Lung (tissue), 11 donors: ENCODE measurements at regions not wholly inside any gene's neighbourhood (a gene's known extent, or its start where the extent isn't known, plus 50 kb on each side); places are given as distances from the start of the nearest gene placed in this dataset.

ENCODE experiments used
- ATAC-seq: fragments of 200-7000 bp; cut with Tn5 transposase; one replicate; pipeline ENCODE4 v1.9.1; 2020; ENCODE audit warnings: moderate number of reproducible peaks; ENCODE audit not compliant: insufficient read depth, low FRiP score
- DNase-seq, 3 donors: peaks; one replicate each; pipeline ENCODE4 v3.0.0-alpha.2; 2013 to 2017
- H3K27ac ChIP-seq, 2 donors: one replicate each; pipeline ENCODE4 v1.5.1; 2013; ENCODE audit warnings: mild to moderate bottlenecking in 2 of 2, moderate library complexity in 2 of 2, control low read depth in 1 of 2, inconsistent platforms in 1 of 2, low read depth in 1 of 2, low read length in 1 of 2
- H3K27me3 ChIP-seq, 3 donors: one replicate each; pipeline ENCODE4 v1.5.1; 2013; ENCODE audit warnings: low read length in 2 of 3; ENCODE audit not compliant: control insufficient read depth in 3 of 3, insufficient read depth in 3 of 3
- H3K36me3 ChIP-seq, 4 donors: one replicate each; pipeline ENCODE4 v1.5.1; 2013; ENCODE audit warnings: low read length in 4 of 4, mild to moderate bottlenecking in 1 of 4, moderate library complexity in 1 of 4; ENCODE audit not compliant: control insufficient read depth in 4 of 4, insufficient read depth in 4 of 4
- H3K4me1 ChIP-seq, 5 donors: one replicate each; pipeline ENCODE4 v1.5.1; 2013; ENCODE audit warnings: low read length in 5 of 5, mild to moderate bottlenecking in 2 of 5, moderate library complexity in 1 of 5; ENCODE audit not compliant: control insufficient read depth in 5 of 5, insufficient read depth in 5 of 5
- H3K4me3 ChIP-seq: one replicate; pipeline ENCODE4 v1.5.1; 2013; ENCODE audit warnings: mild to moderate bottlenecking, control low read depth, moderate library complexity
- H3K9ac ChIP-seq, 2 donors: one replicate each; pipeline ENCODE4 v1.5.1; 2013; ENCODE audit warnings: low read length in 2 of 2, control low read depth in 1 of 2; ENCODE audit not compliant: insufficient read depth in 1 of 2
- H3K9me3 ChIP-seq, 4 donors: one replicate each; pipeline ENCODE4 v1.5.1; 2013; ENCODE audit warnings: low read length in 3 of 4, mild to moderate bottlenecking in 1 of 4, moderate library complexity in 1 of 4; ENCODE audit not compliant: control insufficient read depth in 4 of 4, insufficient read depth in 3 of 4
- WGBS, 2 donors: extraction: QIAGEN DNeasy Blood & Tissue Kit; methylation state at CpG; one replicate each; pipeline ENCODE4 v1.1.7; 2013; 5-methylcytosine and 5-hydroxymethylcytosine counted together
- TF ChIP-seq, protein P1 (sequence below): IDR thresholded peaks from 2 replicates; pipeline ENCODE4 v1.5.1; 2012; ENCODE audit warnings: mild to moderate bottlenecking; ENCODE audit errors: control extremely low read depth, extremely low read depth
- donor health status: control.
- donor health status: control.
- donor health status: Bipolar disorder and iron deficiency.
- donor health status: healthy.
- donor health status: DM: yes; HTN: yes; CAD: no.

DNA sequence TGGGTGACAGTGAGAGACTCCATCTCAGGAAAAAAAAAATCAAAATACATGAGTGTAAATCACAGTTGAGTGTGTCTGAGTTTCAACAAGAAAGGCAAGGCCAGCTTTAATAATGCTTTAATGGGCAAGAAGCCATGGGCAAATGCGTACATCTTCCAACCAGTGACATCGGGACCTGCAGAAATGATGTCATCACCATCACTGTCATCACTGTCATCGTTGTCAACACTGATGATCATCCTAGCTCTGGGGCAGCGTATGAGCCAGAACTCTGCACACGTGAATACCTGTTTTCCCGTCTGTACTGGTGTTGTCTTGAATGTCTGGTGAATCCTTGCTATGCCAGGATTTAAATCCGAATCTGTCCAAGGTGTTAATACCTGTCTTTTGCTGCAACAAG is 712.5 kb downstream of the BRD1 start:
- Histone ChIP-seq H3K4me1 (no peaks in the 10 kb centered on the region), H3K27ac (no peak overlapping the region), H3K9ac (no peak overlapping the region), H3K4me3 (no peak overlapping the region), H3K27me3 (no peaks in the 10 kb centered on the region), H3K9me3 (no peaks in the 10 kb centered on the region), H3K36me3 (no peaks in the 10 kb centered on the region)
- TF ChIP-seq, protein P1, sequence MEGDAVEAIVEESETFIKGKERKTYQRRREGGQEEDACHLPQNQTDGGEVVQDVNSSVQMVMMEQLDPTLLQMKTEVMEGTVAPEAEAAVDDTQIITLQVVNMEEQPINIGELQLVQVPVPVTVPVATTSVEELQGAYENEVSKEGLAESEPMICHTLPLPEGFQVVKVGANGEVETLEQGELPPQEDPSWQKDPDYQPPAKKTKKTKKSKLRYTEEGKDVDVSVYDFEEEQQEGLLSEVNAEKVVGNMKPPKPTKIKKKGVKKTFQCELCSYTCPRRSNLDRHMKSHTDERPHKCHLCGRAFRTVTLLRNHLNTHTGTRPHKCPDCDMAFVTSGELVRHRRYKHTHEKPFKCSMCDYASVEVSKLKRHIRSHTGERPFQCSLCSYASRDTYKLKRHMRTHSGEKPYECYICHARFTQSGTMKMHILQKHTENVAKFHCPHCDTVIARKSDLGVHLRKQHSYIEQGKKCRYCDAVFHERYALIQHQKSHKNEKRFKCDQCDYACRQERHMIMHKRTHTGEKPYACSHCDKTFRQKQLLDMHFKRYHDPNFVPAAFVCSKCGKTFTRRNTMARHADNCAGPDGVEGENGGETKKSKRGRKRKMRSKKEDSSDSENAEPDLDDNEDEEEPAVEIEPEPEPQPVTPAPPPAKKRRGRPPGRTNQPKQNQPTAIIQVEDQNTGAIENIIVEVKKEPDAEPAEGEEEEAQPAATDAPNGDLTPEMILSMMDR: no peak
- 89 to 90% methylated on average over 6 of the region's 7 CpGs for WGBS, 2 donors
- ATAC-seq (no peak), DNase-seq (no peak)

GRCh38 chr22:49113758-49114157 is 713.9 kb downstream of the BRD1 start:
- Histone ChIP-seq H3K27ac (no peak overlapping the region), H3K36me3 (no peaks in the 10 kb centered on the region), H3K4me3 (no peak overlapping the region), H3K9me3 (no peaks in the 10 kb centered on the region), H3K27me3 (no peaks in the 10 kb centered on the region), H3K4me1 (no peaks in the 10 kb centered on the region), H3K9ac (no peak overlapping the region)
- DNase-seq (no peak), ATAC-seq (no peak)
- TF ChIP-seq, protein P1: no peak
- WGBS, 2 donors: 89 to 92% methylated on average over 12 of the region's 12 CpGs

DNA sequence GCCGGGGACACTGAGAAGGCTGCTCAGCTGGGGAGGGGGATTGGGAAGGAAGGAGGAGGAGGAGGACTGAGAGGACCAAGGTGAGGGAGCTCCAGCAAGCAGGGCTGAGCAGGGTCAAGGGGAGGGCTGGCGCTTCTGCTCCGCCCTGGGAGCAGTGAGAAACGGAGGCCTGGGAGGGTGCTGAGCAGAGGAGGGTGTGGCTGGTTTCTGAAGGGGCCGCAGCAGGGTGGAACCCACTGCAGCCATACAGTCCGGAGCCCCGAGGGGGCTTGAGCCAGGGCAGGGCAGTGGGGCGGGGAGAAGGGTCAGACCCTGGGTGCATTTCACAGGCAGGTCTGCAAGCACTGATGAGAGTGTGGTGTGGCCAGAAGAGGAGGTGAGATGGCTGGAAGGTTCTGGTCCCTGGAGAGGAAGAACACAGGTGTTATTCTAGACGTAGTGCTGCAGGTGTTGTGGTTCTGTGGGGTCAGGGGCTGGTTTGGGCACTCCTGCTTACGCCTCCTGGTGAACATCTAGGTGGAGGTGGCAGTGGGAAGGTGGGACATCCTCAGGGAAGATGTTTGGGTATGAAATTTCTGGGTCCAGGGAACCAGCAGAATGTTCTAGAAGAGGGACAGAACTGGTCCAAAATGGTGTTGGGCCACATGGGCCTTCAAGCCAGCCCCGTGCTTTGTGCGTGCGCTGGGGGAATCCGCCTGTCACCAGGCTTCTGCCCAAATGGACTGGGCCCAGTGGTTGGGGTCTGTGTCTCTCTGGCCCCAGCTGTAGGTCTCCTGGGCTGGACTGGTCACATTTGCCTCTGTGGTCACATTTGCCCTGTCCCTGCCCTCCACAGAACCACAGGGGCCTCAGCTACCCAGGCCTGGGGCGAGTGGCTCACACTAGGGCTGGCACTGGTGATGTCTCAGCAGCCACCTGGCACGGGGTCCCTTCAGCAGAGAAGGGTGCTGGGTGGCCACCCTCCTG is 714.7 kb downstream of the BRD1 start:
- H3K27me3 ChIP-seq: no peaks in the 10 kb centered on the region
- ATAC-seq: no peak
- no peak overlapping the region for H3K4me3 ChIP-seq
- no peak for DNase-seq
- TF ChIP-seq, protein P1: no peak
- H3K4me1 ChIP-seq: no peaks in the 10 kb centered on the region
- H3K27ac ChIP-seq: no peak overlapping the region
- no peaks in the 10 kb centered on the region for H3K36me3 ChIP-seq
- 80 to 82% methylated on average over 16 of the region's 16 CpGs for WGBS, 2 donors
- no peak overlapping the region for H3K9ac ChIP-seq
- H3K9me3 ChIP-seq: no peaks in the 10 kb centered on the region
